Caco-2 (cell line): ENCODE measurements at regions not wholly inside any gene's neighbourhood (a gene's known extent, or its start where the extent isn't known, plus 50 kb on each side); places are given as distances from the start of the nearest gene placed in this dataset.
"Not testable (repeated sequence)": the region's sequence is repeated elsewhere in the genome, so short reads cannot be mapped to it uniquely, and the experiment has no call there.

ENCODE experiments used
- BruUV-seq: library from RNA; stranded (reverse); fragments of 400-500 nt; replicated peaks from 2 replicates; lab custom pipeline; 2021; lab: Mats Ljungman, UMichigan
- CTCF ChIA-PET: fragments of 300-600 bp; sonication (Branson Sonifier 250); formaldehyde crosslinking; loops from one replicate; lab custom pipeline; 2022; ENCODE audit warnings: antibody characterized with exemption; lab: Charles Lee
- POLR2A ChIA-PET: fragments of 300-600 bp; sonication (Branson Sonifier 250); formaldehyde crosslinking; loops from one replicate; lab custom pipeline; 2022; ENCODE audit warnings: antibody characterized with exemption; lab: Charles Lee
- DNase-seq, 2 experiments: peaks; one replicate each; pipeline versions ENCODE4 v3.0.0 to v3.0.0-alpha.2; 2020 to 2022
- H3K27me3 ChIP-seq: replicated peaks from 2 replicates; pipeline ENCODE4 v1.6.0; 2011; ENCODE audit warnings: low read length; ENCODE audit not compliant: control insufficient read depth, insufficient read depth
- H3K36me3 ChIP-seq: 2 replicates; pipeline ENCODE4 v1.5.1; 2011; ENCODE audit warnings: low read length; ENCODE audit not compliant: control insufficient read depth, insufficient read depth
- H3K4me1 ChIP-seq: fragments of 250-450 bp; sonication (Bioruptor Pico); 2 replicates; pipeline ENCODE4 v1.5.1; 2020; ENCODE audit warnings: mild to moderate bottlenecking
- H3K4me3 ChIP-seq: 2 replicates; pipeline ENCODE4 v1.5.1; 2011; ENCODE audit warnings: low read depth, mild to moderate bottlenecking, control low read depth, low read length
- H3K9me3 ChIP-seq: fragments of 250-450 bp; sonication (Bioruptor Pico); 2 replicates; pipeline ENCODE4 v1.5.1; 2020; ENCODE audit warnings: mild to moderate bottlenecking, moderate library complexity
- H3K27ac Mint-ChIP-seq: one replicate; pipeline ENCODE4 v1.8.0; 2022; ENCODE audit warnings: mixed read lengths; ENCODE audit not compliant: unreplicated experiment
- H3K27me3 Mint-ChIP-seq: one replicate; pipeline ENCODE4 v1.8.0; 2022; ENCODE audit warnings: mixed read lengths; ENCODE audit not compliant: insufficient read depth, unreplicated experiment
- H3K36me3 Mint-ChIP-seq: one replicate; pipeline ENCODE4 v1.8.0; 2022; ENCODE audit warnings: mild to moderate bottlenecking, mixed read lengths; ENCODE audit not compliant: insufficient read depth, unreplicated experiment
- H3K4me1 Mint-ChIP-seq: one replicate; pipeline ENCODE4 v1.8.0; 2022; ENCODE audit warnings: low read depth, mixed read lengths; ENCODE audit not compliant: unreplicated experiment
- H3K4me3 Mint-ChIP-seq: one replicate; pipeline ENCODE4 v1.8.0; 2022; ENCODE audit warnings: mild to moderate bottlenecking, moderate library complexity, mixed read lengths; ENCODE audit not compliant: unreplicated experiment
- H3K9me3 Mint-ChIP-seq: one replicate; pipeline ENCODE4 v1.8.0; 2022; ENCODE audit warnings: mixed read lengths; ENCODE audit not compliant: unreplicated experiment
- intact Hi-C: fragments of 100-400 bp; cut with micrococcal nuclease; formaldehyde crosslinking; loops from one replicate; pipeline ENCODE4 v1.10.0; 2022; ENCODE audit not compliant: unreplicated experiment
- TF ChIP-seq, protein P1 (sequence below), 2 experiments: fragments of 200-600 bp in 1 of 2; IDR thresholded peaks; 1 replicate in 1 of 2; 2 replicates in 1 of 2; pipeline versions ENCODE4 v1.5.1 to v1.8.0; 2011 to 2022; ENCODE audit warnings: antibody characterized with exemption in 1 of 2, control low read depth in 1 of 2, inconsistent platforms in 1 of 2, low read depth in 1 of 2, low read length in 1 of 2, mild to moderate bottlenecking in 1 of 2, moderate library complexity in 1 of 2; ENCODE audit not compliant: insufficient read depth in 1 of 2, severe bottlenecking in 1 of 2, unreplicated experiment in 1 of 2

DNA sequence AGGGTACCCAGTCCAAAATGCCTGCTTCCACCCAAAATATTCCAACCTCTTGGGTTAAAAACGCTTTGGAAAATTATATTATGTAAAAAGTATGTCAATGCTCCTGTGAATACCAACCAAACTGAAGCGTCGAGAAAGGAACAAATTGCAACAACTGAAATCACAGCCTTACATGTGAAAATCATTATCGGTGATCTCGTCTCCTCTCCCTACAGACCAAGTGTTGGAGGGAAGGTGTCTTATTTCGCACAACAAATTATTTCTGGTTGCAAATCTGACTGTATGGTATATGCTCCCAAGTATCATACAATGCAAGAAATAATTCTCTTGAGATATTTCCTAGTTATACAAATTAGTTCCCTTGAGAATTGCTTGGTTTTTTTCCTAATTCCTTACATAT is 89.3 kb upstream of the CDYL2 start:
- H3K9me3 ChIP-seq: no peaks in the 10 kb centered on the region
- TF ChIP-seq, protein P1, sequence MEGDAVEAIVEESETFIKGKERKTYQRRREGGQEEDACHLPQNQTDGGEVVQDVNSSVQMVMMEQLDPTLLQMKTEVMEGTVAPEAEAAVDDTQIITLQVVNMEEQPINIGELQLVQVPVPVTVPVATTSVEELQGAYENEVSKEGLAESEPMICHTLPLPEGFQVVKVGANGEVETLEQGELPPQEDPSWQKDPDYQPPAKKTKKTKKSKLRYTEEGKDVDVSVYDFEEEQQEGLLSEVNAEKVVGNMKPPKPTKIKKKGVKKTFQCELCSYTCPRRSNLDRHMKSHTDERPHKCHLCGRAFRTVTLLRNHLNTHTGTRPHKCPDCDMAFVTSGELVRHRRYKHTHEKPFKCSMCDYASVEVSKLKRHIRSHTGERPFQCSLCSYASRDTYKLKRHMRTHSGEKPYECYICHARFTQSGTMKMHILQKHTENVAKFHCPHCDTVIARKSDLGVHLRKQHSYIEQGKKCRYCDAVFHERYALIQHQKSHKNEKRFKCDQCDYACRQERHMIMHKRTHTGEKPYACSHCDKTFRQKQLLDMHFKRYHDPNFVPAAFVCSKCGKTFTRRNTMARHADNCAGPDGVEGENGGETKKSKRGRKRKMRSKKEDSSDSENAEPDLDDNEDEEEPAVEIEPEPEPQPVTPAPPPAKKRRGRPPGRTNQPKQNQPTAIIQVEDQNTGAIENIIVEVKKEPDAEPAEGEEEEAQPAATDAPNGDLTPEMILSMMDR (IDR thresholded peaks at IDR 0.05; ENCODE audit: insufficient read depth in 1 of 2, low read depth in 1 of 2, low read length in 1 of 2, severe bottlenecking in 1 of 2, unreplicated experiment in 1 of 2): no peak
- H3K27ac Mint-ChIP-seq: no peak overlapping the region
- H3K27me3 ChIP-seq: no peaks in the 10 kb centered on the region
- no peaks in the 10 kb centered on the region for H3K4me1 Mint-ChIP-seq
- H3K27me3 Mint-ChIP-seq: no peaks in the 10 kb centered on the region
- POLR2A ChIA-PET: no interaction called here
- CTCF ChIA-PET: no interaction called here
- no peaks in the 10 kb centered on the region for H3K9me3 Mint-ChIP-seq
- no peaks in the 10 kb centered on the region for H3K36me3 Mint-ChIP-seq
- BruUV-seq: no TSS peak
- no peak overlapping the region for H3K4me3 ChIP-seq
- intact Hi-C loops: no loop called here
- H3K4me1 ChIP-seq: no peaks in the 10 kb centered on the region
- no peak overlapping the region for H3K4me3 Mint-ChIP-seq
- no peak for DNase-seq
- H3K36me3 ChIP-seq: no peaks in the 10 kb centered on the region

DNA sequence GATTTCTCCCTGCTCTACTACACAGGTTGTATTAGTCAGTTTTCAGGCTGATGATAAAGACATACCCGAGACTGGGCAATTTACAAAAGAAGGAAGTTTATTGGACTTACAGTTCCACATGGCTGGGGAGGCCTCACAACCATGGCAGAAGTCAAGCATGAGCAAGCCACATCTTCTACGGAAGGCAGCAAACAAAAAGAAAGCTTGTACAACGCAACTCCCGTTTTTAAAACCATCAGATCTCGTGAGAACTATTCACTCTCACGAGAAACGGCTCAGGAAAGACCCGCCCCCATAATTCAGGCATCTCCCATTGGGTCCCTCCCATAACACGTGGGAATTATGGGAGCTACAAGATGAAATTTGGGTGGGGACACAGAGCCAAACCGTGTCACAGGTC is 88.0 kb upstream of the CDYL2 start:
- H3K27ac Mint-ChIP-seq, H3K9me3 ChIP-seq, H3K27me3 ChIP-seq, H3K4me1 ChIP-seq, H3K36me3 ChIP-seq, intact Hi-C loops, H3K4me3 ChIP-seq, CTCF ChIA-PET, H3K9me3 Mint-ChIP-seq, H3K4me3 Mint-ChIP-seq, H3K4me1 Mint-ChIP-seq, BruUV-seq, POLR2A ChIA-PET, DNase-seq, H3K27me3 Mint-ChIP-seq, H3K36me3 Mint-ChIP-seq: not testable (repeated sequence)

DNA sequence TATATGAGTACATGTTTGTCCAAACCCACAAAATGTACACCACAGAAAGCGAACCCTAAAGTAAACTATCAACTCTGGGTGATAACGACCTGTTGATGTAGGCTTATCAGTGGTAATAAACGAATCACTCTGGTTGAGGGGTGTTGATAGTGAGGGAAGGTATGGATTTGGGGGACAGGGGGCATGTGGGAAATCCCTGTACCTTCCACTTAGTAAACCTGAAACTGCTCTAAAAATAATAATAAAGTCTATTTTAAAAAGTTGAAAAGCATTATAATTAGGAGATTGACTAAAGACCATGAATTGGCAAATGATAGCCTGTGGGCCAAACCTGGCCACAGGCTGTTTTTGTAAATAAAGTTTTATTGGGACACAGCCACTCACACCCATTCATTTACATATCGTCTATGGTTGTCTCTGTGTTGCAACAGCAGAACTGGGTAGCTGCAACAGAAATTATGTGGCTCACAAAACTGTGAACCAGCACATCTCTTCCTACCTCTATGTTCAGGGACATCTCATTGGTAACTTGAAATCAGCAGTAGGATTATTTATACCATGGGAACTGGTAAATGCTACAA is 85.5 kb upstream of the CDYL2 start:
- H3K27me3 ChIP-seq: no peaks in the 10 kb centered on the region
- no peaks in the 10 kb centered on the region for H3K4me1 Mint-ChIP-seq
- intact Hi-C loops: no loop called here
- H3K4me3 ChIP-seq: no peak overlapping the region
- no peaks in the 10 kb centered on the region for H3K9me3 ChIP-seq
- BruUV-seq: no TSS peak
- CTCF ChIA-PET: no interaction called here
- TF ChIP-seq, protein P1 (IDR thresholded peaks at IDR 0.05; ENCODE audit: insufficient read depth in 1 of 2, low read depth in 1 of 2, low read length in 1 of 2, severe bottlenecking in 1 of 2, unreplicated experiment in 1 of 2): no peak
- POLR2A ChIA-PET: no interaction called here
- H3K36me3 Mint-ChIP-seq: no peaks in the 10 kb centered on the region
- H3K4me1 ChIP-seq: 0 out of 2 replicates have a peak, but pooled peaks cover 7% of the 10 kb centered on the region
- no peaks in the 10 kb centered on the region for H3K9me3 Mint-ChIP-seq
- no peaks in the 10 kb centered on the region for H3K27me3 Mint-ChIP-seq
- no peak overlapping the region for H3K27ac Mint-ChIP-seq
- H3K36me3 ChIP-seq: no peaks in the 10 kb centered on the region
- no peak for DNase-seq
- H3K4me3 Mint-ChIP-seq: no peak overlapping the region
